ENCODE measurements at regions not wholly inside any gene's neighbourhood (a gene's known extent, or its start where the extent isn't known, plus 50 kb on each side); places are given as distances from the start of the nearest gene placed in this dataset.

DNA sequence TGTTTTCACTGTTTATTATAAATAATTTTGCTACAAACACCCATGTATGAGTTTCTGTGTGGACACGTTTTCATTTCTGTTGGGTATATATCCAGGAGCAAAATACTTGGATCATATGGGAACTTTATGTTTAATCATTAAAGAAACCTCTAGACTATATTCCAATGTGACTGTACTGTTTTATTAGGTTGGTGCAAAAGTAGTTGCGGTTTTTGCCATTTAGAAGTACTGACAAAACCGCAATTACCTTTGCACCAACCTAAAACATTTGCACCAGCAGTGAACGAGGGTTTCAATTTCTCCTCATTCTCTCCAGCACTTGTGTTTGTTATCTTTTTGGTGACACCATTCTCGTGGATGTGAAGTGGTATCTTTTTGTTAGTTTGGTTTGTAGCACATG is 565.0 kb downstream of the TRIML1 start:
- no peak overlapping the region for H3K4me3 ChIP-seq (ENCODE audit: low read depth, low read length)
- TF ChIP-seq, protein P1, sequence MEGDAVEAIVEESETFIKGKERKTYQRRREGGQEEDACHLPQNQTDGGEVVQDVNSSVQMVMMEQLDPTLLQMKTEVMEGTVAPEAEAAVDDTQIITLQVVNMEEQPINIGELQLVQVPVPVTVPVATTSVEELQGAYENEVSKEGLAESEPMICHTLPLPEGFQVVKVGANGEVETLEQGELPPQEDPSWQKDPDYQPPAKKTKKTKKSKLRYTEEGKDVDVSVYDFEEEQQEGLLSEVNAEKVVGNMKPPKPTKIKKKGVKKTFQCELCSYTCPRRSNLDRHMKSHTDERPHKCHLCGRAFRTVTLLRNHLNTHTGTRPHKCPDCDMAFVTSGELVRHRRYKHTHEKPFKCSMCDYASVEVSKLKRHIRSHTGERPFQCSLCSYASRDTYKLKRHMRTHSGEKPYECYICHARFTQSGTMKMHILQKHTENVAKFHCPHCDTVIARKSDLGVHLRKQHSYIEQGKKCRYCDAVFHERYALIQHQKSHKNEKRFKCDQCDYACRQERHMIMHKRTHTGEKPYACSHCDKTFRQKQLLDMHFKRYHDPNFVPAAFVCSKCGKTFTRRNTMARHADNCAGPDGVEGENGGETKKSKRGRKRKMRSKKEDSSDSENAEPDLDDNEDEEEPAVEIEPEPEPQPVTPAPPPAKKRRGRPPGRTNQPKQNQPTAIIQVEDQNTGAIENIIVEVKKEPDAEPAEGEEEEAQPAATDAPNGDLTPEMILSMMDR (IDR thresholded peaks at IDR 0.05; ENCODE audit: borderline replicate concordance, insufficient read depth, low read depth, low read length): no peak

DNA sequence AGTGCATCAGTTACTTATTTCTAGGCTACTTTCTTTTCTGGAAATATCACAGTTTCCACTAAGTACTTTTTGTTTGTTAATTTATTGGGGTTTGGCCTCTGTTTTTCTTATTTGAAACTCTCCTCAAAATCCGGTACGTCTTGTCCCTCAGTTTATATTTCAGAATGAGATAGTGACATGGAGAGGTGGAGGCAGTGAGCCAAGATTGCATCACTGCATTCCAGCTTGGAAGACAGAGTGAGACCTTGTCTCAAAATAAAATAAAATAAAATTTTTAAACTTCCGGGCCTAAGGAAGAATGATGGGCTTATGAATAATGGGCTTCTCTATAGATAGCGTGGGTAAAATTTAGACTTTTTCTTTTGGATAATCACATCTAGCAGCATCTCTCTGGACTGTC is 567.8 kb downstream of the TRIML1 start:
- TF ChIP-seq, protein P1 (IDR thresholded peaks at IDR 0.05; ENCODE audit: borderline replicate concordance, insufficient read depth, low read depth, low read length): no peak

DNA sequence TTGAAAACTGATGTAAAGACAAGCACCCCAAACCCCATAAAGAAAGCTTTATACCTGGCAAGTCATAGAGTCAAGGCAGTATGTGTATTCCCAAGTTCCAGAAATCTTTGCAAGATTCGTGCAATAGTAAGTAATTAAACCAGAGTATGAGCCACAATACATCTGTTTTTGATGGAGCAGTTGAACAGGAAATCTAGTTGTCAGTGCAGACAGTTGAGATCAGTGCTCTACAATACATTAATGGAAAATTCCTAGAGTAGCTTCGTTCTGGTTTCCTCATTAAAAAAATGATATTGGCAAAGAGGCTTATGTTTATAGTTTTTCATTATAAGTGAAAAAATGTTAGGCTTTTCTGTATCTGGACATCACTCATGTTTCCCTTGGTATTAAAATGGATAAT is 575.3 kb downstream of the TRIML1 start:
- no peak overlapping the region for H3K4me3 ChIP-seq (ENCODE audit: low read depth, low read length)
- TF ChIP-seq, protein P1 (IDR thresholded peaks at IDR 0.05; ENCODE audit: borderline replicate concordance, insufficient read depth, low read depth, low read length): no peak

More for the DNA sequence above, 567.8 kb downstream of the TRIML1 start:
- H3K4me3 ChIP-seq (ENCODE audit: low read depth, low read length): no peak overlapping the region

DNA sequence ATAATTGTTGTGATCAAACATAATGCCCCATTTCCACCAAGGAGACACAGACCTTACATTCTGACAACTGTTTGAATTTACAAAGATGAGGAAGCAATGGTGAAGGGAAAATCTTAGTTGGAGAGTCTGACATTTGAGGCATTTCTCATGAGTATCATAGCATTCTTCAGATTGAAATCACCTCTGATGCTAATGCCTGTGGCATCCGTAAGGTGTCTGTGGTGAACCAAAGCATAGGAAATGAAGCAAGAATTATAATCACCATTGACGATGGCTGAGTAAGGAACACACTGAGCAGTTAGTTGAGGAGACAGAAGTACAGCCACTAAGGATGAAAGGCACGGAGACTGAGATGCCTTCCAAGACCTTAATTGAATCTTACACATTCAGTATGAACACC is 575.7 kb downstream of the TRIML1 start:
- TF ChIP-seq, protein P1 (IDR thresholded peaks at IDR 0.05; ENCODE audit: borderline replicate concordance, insufficient read depth, low read depth, low read length): no peak
- H3K4me3 ChIP-seq (ENCODE audit: low read depth, low read length): no peak overlapping the region

DNA sequence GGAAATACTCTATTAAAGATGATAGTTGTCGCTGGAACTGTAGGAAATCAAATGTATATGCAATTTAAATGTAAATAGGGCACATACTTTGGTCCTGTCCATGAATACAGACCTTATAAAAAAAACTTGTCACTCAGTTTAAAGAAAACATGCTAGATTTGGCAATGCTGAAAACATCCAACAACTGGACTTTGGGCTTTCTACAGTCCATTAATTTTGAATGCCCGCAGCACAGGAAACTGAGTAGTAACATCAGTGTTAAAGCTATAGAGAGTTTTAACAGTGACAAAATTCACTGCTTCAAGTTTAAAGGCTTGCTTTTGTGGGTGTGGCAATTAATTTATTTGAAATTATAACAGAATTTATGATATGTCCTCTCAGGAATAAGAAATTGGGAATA is 578.4 kb downstream of the TRIML1 start:
- TF ChIP-seq, protein P1 (IDR thresholded peaks at IDR 0.05; ENCODE audit: borderline replicate concordance, insufficient read depth, low read depth, low read length): no peak
- no peak overlapping the region for H3K4me3 ChIP-seq (ENCODE audit: low read depth, low read length)

DNA sequence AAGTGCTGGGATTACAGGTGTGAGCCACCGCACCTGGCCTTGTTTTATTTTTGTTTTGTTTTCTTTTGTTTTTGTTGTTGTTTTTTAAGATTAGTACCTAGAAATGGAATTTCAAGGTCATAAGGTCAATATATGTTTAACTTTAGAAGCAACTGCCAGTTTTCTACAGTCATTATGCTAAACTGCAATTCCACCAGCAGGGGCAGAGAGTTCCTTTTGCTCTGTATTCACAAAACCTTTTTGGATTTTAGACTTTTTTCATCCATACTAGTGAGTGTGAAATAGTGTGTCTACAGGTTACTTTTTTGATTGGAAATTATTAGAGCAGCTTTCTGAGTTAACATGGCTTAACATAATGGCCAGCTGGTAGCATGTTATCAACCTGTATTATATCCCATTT is 580.6 kb downstream of the TRIML1 start:
- TF ChIP-seq, protein P1 (IDR thresholded peaks at IDR 0.05; ENCODE audit: borderline replicate concordance, insufficient read depth, low read depth, low read length): no peak
- no peak overlapping the region for H3K4me3 ChIP-seq (ENCODE audit: low read depth, low read length)

DNA sequence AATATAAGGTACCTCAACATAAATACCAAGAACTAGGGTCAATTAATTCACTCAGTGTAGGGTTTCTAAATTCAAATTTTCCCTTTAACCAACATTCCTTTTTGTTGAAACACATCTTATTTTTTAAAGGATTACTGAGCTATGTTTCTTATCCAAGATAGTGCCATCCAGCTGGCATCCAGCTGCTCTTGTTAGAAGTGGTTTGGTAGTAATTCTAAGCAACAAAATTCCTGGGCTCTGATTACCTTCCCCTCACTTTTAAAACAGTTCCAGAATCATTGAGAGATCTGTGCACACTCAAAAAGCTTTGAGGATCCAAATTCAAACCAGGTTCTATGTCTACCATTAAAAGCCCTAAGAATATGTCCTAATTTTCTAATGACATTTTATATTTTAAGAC is 583.7 kb downstream of the TRIML1 start:
- no peak overlapping the region for H3K4me3 ChIP-seq (ENCODE audit: low read depth, low read length)
- TF ChIP-seq, protein P1 (IDR thresholded peaks at IDR 0.05; ENCODE audit: borderline replicate concordance, insufficient read depth, low read depth, low read length): no peak

Data from GM12875 (cell line).